ENCODE measurements at regions not wholly inside any gene's neighbourhood (a gene's known extent, or its start where the extent isn't known, plus 50 kb on each side); places are given as distances from the start of the nearest gene placed in this dataset.

DNA sequence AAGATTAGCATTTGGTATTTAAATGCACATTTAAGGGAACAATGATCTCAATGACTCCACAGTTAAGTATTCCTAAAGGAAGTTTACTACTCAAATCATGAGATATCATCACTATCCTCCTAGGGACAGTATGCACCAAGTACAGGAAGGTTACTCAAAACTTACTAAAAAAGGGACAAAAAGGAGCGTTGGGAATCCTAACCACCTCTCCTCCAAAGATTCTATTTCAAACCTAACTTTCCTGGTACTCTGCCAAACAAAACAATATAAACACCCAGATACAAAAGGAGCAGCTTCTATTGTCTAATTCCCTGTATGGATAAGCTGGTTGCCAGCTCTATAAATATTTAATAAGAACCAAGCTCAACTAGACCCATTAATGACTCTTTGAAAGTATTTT lies 377.7 kb downstream of the NUAK1 start:
- Mint-ChIP-seq H3K36me3 (ENCODE audit: insufficient read depth) (no peaks in the 10 kb centered on the region), H3K4me1 (ENCODE audit: low read depth) (no peaks in the 10 kb centered on the region), H3K27me3 (ENCODE audit: low read depth) (peaks cover 3% of the 10 kb centered on the region), H3K4me3 (no peak overlapping the region), H3K9me3 (no peaks in the 10 kb centered on the region)
- DNase-seq (no peak), ATAC-seq (no peak)

DNA sequence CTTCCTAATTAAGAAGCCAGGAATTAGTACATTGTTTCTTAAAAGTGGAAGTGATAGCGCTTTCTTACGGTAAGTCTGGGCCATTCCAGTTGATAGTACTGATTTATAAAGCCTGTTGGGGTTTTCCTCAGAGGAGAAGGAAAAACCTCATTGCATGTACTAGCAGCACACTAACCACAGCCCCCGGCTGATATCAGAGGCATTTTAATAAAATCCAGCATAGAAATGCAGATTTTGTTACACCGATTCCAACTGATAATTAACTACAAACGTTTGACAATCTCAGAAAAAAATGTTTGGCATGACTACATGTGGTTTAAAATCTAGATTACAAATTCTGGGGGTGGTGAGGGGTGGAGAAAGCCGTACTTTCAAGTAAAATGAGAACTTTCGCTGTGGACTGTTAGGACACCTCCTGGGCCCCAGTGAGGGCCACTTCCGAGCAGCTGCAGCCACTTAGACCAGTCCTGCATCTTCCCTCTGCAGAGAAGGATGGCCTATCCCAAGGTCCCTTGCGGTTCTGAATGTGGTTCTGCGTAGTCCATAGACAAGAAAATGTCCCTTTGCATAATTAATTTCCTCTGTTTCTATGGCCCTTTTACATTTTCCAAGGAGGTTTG lies 374.4 kb downstream of the NUAK1 start:
- Mint-ChIP-seq H3K36me3 (ENCODE audit: insufficient read depth) (no peaks in the 10 kb centered on the region), H3K9me3 (no peaks in the 10 kb centered on the region), H3K27me3 (ENCODE audit: low read depth) (peaks cover 5% of the 10 kb centered on the region), H3K4me1 (ENCODE audit: low read depth) (no peaks in the 10 kb centered on the region), H3K4me3 (no peak overlapping the region)
- DNase-seq, result no peak
- ATAC-seq, result no peak

DNA sequence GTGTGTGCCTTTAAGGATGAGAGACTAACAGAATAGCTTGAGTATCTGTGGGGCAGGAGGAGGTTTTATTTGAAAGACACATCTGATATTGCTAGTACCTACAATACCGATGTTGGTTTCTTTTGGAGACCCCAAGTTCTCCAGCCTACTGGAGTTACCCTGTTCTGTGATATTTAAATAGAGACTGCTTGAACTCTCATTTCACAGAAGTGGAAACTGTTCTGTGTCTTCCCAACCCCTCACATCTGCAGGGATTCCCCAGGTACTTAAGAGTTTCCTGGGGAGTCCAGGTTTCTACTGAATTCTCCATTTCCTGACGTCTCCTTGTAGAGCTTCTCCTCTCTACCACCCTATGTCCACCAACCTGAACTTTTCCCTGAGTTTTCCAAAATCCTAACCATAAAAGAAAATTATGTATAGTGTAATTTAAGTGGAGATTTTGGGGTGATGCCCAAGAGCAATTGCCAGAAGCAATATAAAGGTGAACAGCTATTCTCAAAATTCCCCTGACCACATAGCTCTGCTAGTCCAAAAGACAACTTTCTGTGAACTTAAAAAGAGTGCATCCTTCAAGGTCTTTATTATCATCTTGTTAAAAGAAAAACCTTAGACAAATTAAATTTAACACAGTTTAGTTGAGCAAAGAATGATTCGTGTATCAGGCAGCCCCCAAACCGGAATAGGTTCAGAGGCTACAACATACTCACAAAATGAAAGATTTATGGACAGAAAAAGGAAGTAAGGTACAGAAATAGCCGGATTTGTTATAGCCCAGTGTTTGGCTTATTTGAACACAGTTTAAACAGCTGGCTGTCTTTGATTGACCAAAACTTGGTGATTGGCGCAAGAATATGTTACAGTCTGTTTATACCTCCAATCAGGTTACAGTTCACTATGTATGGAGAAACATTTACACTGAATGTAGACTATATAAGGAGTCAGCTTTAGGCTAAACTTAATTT lies 373.4 kb downstream of the NUAK1 start:
- ATAC-seq (no peak), DNase-seq (no peak)
- Mint-ChIP-seq H3K4me1 (ENCODE audit: low read depth) (no peaks in the 10 kb centered on the region), H3K27me3 (ENCODE audit: low read depth) (peaks cover 6% of the 10 kb centered on the region), H3K36me3 (ENCODE audit: insufficient read depth) (no peaks in the 10 kb centered on the region), H3K9me3 (no peaks in the 10 kb centered on the region), H3K4me3 (no peak overlapping the region)

DNA sequence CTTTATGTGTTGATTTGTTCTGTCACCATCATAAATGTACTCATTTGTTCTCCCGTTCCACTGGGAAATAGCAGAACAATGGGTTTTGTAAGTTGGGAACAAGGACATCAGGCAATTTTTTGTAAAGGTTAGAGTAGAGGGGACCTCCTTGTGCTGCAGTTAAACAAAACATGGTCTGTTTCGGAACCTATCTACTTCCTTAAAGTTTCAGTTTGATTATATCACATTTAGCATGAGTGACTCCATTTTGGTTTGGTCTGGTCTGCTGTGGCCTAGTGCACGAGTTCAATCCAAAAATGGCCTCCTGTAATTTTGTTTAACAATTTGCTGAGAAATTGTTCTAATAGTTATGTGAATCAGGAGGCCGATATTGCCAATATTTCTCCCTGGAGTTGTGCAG lies 372.7 kb downstream of the NUAK1 start:
- no peak for ATAC-seq
- Mint-ChIP-seq H3K36me3 (ENCODE audit: insufficient read depth) (no peaks in the 10 kb centered on the region), H3K9me3 (no peaks in the 10 kb centered on the region), H3K4me3 (no peak overlapping the region), H3K4me1 (ENCODE audit: low read depth) (no peaks in the 10 kb centered on the region), H3K27me3 (ENCODE audit: low read depth) (peaks cover 6% of the 10 kb centered on the region)
- DNase-seq, result no peak

DNA sequence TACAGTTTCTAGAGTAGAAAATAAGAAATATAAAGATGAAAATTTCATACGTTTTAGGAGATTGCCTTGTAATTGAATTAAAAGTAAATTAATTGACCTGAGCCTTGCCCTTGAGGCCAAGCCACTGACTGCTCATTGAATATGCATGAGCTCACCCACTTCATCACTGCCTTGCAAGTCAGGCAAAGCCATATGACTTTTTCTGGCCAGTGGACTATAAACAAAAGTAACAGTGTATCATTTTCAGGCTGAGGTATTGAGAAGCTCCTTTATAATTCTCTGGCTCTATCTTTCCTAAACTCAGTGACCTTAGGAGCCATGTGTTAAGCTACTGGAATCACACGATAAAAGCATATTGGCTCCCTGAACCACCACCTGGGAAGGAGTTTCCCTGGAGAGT lies 369.3 kb downstream of the NUAK1 start:
- DNase-seq (no peak), ATAC-seq (no peak)
- Mint-ChIP-seq H3K9me3 (no peaks in the 10 kb centered on the region), H3K4me3 (no peak overlapping the region), H3K4me1 (ENCODE audit: low read depth) (no peaks in the 10 kb centered on the region), H3K27me3 (ENCODE audit: low read depth) (peaks cover 5% of the 10 kb centered on the region), H3K36me3 (ENCODE audit: insufficient read depth) (no peaks in the 10 kb centered on the region)

DNA sequence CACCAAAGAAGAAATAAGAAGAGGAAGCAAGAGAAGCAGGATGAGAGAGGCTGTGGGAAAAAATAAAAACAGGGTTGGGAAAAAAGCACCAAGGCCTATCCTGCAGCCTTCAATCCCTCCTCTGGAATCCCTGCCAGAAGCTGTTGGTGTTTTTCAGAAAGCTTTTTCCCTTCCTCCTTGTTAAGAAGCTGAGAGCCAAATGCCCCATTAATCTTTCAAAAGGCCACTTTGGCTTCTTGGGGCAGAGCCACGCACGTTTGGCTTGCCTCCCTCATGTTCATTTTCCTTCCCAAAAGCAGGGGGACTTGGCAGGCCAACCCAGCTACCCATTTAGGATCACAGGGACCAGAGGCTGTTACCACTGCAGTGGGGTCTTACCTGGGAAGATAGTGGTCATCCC lies 365.3 kb downstream of the NUAK1 start:
- H3K36me3 Mint-ChIP-seq (ENCODE audit: insufficient read depth), result no peaks in the 10 kb centered on the region
- peaks cover 4% of the 10 kb centered on the region for H3K9me3 Mint-ChIP-seq
- DNase-seq (no peak), ATAC-seq (no peak)
- no peak overlapping the region for H3K4me3 Mint-ChIP-seq
- peaks cover 5% of the 10 kb centered on the region for H3K27me3 Mint-ChIP-seq (ENCODE audit: low read depth)
- no peaks in the 10 kb centered on the region for H3K4me1 Mint-ChIP-seq (ENCODE audit: low read depth)

DNA sequence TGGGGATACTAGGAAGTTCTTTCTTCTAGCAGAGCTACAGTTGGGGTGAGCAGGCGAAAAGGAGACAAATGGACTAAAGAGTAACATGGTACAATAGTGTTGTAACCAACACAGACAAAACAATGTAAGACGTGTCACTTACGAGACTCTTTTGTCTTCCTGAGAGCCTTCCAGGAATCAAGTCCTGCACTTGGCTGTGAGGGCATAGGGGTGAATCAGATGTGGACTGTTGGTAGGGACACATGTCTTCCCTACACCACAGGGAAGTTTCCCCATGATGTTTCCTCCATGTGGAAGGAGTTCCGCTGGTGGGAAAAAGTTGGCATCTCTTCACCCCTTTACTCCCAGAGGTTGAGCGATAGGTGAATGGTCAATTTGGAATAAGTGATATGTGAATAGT lies 364.7 kb downstream of the NUAK1 start:
- Mint-ChIP-seq H3K9me3 (peaks cover 4% of the 10 kb centered on the region), H3K36me3 (ENCODE audit: insufficient read depth) (no peaks in the 10 kb centered on the region), H3K4me1 (ENCODE audit: low read depth) (no peaks in the 10 kb centered on the region), H3K27me3 (ENCODE audit: low read depth) (peaks cover 3% of the 10 kb centered on the region), H3K4me3 (no peak overlapping the region)
- ATAC-seq (no peak), DNase-seq (no peak)

DNA sequence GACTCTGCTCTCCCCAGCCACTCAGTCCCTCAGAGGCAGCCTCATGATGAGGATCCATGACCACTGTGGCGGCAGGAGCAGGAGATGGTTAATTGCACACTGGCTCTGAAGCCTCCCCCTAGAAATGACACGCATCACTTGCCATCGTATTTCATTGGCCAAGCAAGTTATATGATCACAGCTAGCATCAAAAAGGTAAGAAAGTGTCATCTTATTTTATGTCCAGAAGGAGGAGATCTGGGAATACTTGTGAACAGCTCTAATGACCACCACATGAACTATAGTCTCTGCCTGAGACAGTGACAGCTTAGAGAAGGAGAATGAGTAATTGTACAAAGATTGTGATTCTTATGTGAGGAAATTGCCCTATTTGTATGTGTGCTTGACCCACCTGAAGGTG lies 363.4 kb downstream of the NUAK1 start:
- DNase-seq (no peak), ATAC-seq (no peak)
- Mint-ChIP-seq H3K4me3 (no peak overlapping the region), H3K36me3 (ENCODE audit: insufficient read depth) (no peaks in the 10 kb centered on the region), H3K9me3 (peaks cover 4% of the 10 kb centered on the region), H3K4me1 (ENCODE audit: low read depth) (no peaks in the 10 kb centered on the region), H3K27me3 (ENCODE audit: low read depth) (peaks cover 2% of the 10 kb centered on the region)

DNA sequence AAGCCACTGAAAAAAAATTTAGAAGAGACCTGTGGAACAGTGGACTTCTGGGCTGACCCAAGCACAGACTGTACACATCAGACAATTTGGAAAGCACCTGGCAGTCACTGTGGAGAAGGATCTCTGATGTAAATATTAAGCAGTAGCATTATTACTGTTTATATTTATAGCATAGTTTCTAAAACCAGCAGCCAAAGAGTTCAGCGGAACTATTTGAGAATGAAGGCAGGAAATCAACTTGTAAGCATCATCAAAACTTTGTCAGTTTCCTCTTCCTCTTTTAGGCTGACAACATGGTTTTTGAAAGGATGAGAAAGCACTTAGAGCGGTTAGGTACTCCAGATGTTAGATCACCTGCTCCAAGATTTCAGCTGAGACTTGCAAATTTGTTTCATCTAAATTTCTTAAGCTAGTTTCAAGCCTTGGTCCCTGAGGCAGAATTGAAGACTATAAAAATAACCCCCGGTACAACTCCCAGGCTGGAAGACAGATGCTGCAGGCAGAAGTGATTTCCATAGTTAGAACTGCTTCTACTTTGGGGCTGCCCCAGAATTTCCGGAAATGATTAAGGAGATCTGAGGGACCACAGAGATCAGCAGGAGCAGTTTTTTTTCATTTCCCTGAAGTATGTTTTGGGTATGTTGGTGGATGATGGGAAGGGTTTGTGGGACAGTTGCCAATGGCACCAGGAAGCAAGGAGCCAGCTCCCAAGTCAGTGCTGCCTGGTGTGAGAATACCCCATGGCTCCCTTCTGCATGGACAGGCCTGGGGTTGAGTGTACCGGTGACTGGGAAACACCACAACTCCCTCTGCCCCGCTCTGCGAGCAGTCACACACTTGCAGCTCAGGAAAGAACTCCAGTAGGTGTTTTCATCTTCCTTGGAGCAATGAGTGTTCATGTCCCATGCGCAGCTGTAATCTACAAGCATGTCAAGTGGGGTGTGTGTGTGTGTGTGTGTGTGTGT lies 354.5 kb downstream of the NUAK1 start:
- H3K4me3 Mint-ChIP-seq, result no peak overlapping the region
- DNase-seq, result no peak

DNA sequence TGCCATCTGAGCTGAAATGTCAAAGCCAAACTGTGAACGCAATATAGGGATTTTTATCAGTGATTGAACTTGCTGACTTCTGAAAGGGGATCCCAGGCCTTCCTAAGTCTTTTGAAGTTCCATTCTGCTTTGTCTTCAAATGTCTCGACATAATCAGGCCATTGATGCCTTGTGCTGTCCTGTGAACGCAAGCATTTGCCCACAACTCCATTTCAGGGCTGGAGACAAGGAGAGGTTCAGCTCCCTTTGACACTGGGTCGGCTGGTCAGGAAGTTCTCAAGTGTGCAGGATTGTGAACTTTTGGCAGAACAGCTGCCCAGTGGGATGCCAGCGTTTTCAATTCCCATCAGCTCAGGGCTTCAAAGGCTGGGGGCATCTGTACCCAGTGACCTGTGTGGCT lies 345.3 kb downstream of the NUAK1 start:
- Mint-ChIP-seq H3K4me1 (ENCODE audit: low read depth) (no peaks in the 10 kb centered on the region), H3K36me3 (ENCODE audit: insufficient read depth) (no peaks in the 10 kb centered on the region), H3K4me3 (no peak overlapping the region), H3K27me3 (ENCODE audit: low read depth) (no peaks in the 10 kb centered on the region), H3K9me3 (no peaks in the 10 kb centered on the region)
- ATAC-seq, result no peak
- DNase-seq, result no peak

More for the DNA sequence above, 354.5 kb downstream of the NUAK1 start:
- Mint-ChIP-seq H3K4me1 (ENCODE audit: low read depth) (no peaks in the 10 kb centered on the region), H3K27me3 (ENCODE audit: low read depth) (no peaks in the 10 kb centered on the region), H3K9me3 (no peaks in the 10 kb centered on the region), H3K36me3 (ENCODE audit: insufficient read depth) (no peaks in the 10 kb centered on the region)
- peak in 1 of 2 donors; percentile 7 for ATAC-seq

DNA sequence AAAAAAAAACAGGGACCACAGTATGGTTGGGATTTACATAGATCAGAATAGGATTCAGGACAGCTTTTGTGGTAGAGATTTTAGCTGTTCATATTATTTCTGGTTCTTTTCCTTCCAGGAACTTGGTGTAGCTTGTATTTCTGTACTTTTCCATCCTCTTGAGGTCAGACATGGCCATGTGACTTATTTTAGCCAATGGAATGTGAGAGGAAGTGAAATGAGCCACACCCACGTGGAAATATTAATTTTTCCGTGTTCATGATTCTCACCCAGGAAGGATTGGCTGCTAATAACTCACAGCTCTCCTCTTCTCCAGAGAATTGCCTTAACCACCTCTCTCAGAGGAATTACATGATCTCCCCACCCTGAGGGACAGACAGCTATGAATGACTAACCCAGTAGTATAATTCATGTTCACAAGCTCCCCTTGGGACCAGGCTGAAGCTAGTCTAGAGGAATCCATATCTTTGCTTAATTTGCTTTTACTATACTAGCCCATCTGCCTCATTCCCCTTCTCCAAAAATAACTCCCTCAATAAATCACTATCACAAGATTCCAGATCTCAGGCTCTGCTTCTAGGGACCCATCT lies 340.4 kb downstream of the NUAK1 start:
- Mint-ChIP-seq H3K4me1 (ENCODE audit: low read depth) (no peaks in the 10 kb centered on the region), H3K9me3 (peaks cover 4% of the 10 kb centered on the region), H3K36me3 (ENCODE audit: insufficient read depth) (no peaks in the 10 kb centered on the region), H3K27me3 (ENCODE audit: low read depth) (no peaks in the 10 kb centered on the region), H3K4me3 (no peak overlapping the region)
- ATAC-seq (no peak), DNase-seq (no peak)

DNA sequence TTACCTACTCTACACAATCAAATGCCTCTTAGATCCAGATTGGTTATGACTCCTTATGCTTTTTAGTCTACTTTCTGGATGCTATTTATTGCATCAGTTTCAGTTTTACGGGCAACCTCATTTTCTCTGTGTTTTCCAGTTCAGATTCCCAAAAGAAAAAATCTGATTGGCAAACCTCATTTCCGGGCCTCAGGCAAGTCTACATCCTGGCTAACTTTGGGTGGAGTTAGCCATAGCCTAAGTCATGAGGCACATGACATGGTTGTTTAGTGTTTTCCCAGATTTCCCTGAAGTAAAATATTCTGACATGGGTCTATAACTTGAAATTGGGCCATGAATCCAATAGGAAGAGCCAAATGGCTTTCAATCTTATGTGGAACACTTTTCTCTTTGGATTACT lies 339.7 kb downstream of the NUAK1 start:
- no peaks in the 10 kb centered on the region for H3K36me3 Mint-ChIP-seq (ENCODE audit: insufficient read depth)
- ATAC-seq, result no peak
- no peak for DNase-seq
- no peaks in the 10 kb centered on the region for H3K27me3 Mint-ChIP-seq (ENCODE audit: low read depth)
- no peaks in the 10 kb centered on the region for H3K4me1 Mint-ChIP-seq (ENCODE audit: low read depth)
- H3K9me3 Mint-ChIP-seq, result peaks cover 4% of the 10 kb centered on the region
- no peak overlapping the region for H3K4me3 Mint-ChIP-seq

DNA sequence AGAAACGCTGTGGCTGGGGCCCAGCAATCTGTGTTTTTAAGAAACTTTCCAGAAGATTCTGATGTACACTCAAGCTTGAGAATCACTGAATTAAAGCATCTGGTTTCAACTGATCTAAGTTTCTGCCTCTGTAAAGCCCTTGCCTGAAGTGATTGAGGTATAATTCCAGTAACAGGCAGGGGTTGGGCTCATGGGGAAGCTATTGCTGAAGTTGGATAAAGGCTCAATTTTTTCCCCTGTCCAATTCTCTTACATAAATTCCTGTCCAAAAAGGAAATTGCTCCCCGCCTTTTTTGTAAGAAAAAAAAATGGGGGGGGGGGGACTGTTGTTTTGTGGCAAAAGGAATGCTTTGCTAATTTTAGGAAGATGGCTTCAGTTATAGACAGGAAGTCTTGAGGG lies 337.4 kb downstream of the NUAK1 start:
- Mint-ChIP-seq H3K9me3 (peaks cover 4% of the 10 kb centered on the region), H3K36me3 (ENCODE audit: insufficient read depth) (no peaks in the 10 kb centered on the region), H3K4me3 (no peak overlapping the region), H3K4me1 (ENCODE audit: low read depth) (no peaks in the 10 kb centered on the region), H3K27me3 (ENCODE audit: low read depth) (no peaks in the 10 kb centered on the region)
- DNase-seq (no peak), ATAC-seq (no peak)

DNA sequence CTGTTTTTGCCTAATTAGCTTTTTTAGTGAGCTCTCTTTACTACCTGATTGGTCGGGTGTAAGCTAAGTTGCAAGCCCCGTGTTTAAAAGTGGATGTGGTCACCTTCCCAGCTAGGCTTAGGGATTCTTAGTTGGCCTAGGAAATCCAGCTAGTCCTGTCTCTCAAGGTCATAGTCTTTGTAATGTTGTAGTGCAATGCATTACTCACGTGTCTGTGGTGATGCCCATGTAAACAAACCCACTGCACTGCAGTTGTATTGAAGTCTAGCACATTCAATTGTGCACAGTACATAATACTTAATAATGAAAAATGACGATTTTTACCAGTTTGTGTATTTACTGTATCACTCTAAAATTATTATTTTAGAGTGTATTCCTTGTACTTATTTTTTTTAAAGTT lies 335.5 kb downstream of the NUAK1 start:
- Mint-ChIP-seq H3K27me3 (ENCODE audit: low read depth) (no peaks in the 10 kb centered on the region), H3K36me3 (ENCODE audit: insufficient read depth) (no peaks in the 10 kb centered on the region), H3K4me1 (ENCODE audit: low read depth) (no peaks in the 10 kb centered on the region), H3K4me3 (no peak overlapping the region), H3K9me3 (peaks cover 4% of the 10 kb centered on the region)
- no peak for DNase-seq
- no peak for ATAC-seq

Data from activated T-cell treated with anti-CD3 and anti-CD28 coated beads, Interleukin-2, amount 50 U/mL, for 4 hours (primary cell).